Liver (tissue), 8 donors: ENCODE measurements at regions not wholly inside any gene's neighbourhood (a gene's known extent, or its start where the extent isn't known, plus 50 kb on each side); places are given as distances from the start of the nearest gene placed in this dataset.

Experiments used
- DNase-seq: peaks from one replicate; pipeline ENCODE4 v3.0.0-alpha.2; 2017; ENCODE audit warnings: low spot score
- H3K27ac ChIP-seq, 2 donors: one replicate each; pipeline ENCODE4 v1.7.0; 2013; ENCODE audit warnings: inconsistent platforms in 2 of 2, low read length in 2 of 2, control low read depth in 1 of 2, low read depth in 1 of 2, mild to moderate bottlenecking in 1 of 2
- H3K27me3 ChIP-seq, 4 donors: one replicate each; pipeline versions ENCODE4 v1.6.1 to v1.7.0; 2013; ENCODE audit warnings: low read length in 3 of 4, inconsistent platforms in 1 of 4, mild to moderate bottlenecking in 1 of 4, moderate library complexity in 1 of 4; ENCODE audit not compliant: control insufficient read depth in 4 of 4, insufficient read depth in 4 of 4
- H3K36me3 ChIP-seq, 4 donors: one replicate each; pipeline versions ENCODE4 v1.6.1 to v1.7.0; 2013; ENCODE audit warnings: low read length in 3 of 4, mild to moderate bottlenecking in 3 of 4, low read depth in 1 of 4, moderate library complexity in 1 of 4; ENCODE audit not compliant: control insufficient read depth in 4 of 4, insufficient read depth in 3 of 4
- H3K4me1 ChIP-seq, 4 donors: one replicate each; pipeline versions ENCODE4 v1.6.1 to v1.7.0; 2013; ENCODE audit warnings: low read length in 3 of 4, mild to moderate bottlenecking in 3 of 4, moderate library complexity in 1 of 4; ENCODE audit not compliant: control insufficient read depth in 4 of 4, insufficient read depth in 4 of 4
- H3K4me3 ChIP-seq, 3 donors: one replicate each; pipeline versions ENCODE4 v1.6.1 to v1.7.0; 2013; ENCODE audit warnings: low read length in 3 of 3, control low read depth in 1 of 3, low read depth in 1 of 3, mild to moderate bottlenecking in 1 of 3
- H3K9ac ChIP-seq, 2 donors: one replicate each; pipeline ENCODE4 v1.7.0; 2013; ENCODE audit warnings: low read length in 2 of 2, mild to moderate bottlenecking in 2 of 2, moderate library complexity in 2 of 2, control low read depth in 1 of 2, low read depth in 1 of 2
- H3K9me3 ChIP-seq, 4 donors: one replicate each; pipeline versions ENCODE4 v1.6.1 to v1.7.0; 2013; ENCODE audit warnings: low read length in 3 of 4; ENCODE audit not compliant: control insufficient read depth in 4 of 4
- ATF3 ChIP-seq: IDR thresholded peaks from 2 replicates; pipeline ENCODE4 v1.6.1; 2016; ENCODE audit warnings: antibody characterized with exemption
- CTCF ChIP-seq: fragments of 150-350 bp; IDR thresholded peaks from 2 replicates; pipeline ENCODE4 v1.5.1; 2017; ENCODE audit warnings: improper control_type of control experiment, low read depth, low read length; ENCODE audit not compliant: missing input control
- EGR1 ChIP-seq, 2 donors: IDR thresholded peaks; 2 replicates each; pipeline ENCODE4 v1.6.1; 2016 to 2018; ENCODE audit warnings: antibody characterized with exemption in 2 of 2, low read depth in 2 of 2
- FOXA1 ChIP-seq: IDR thresholded peaks from 2 replicates; pipeline ENCODE4 v1.6.1; 2016; ENCODE audit warnings: antibody characterized with exemption
- GABPA ChIP-seq, 2 donors: IDR thresholded peaks in 1 of 2; conservative IDR thresholded peaks in 1 of 2; 2 replicates each; pipeline ENCODE4 v1.6.1; 2016; ENCODE audit warnings: antibody characterized with exemption in 2 of 2, mild to moderate bottlenecking in 1 of 2, moderate library complexity in 1 of 2
- HNF4A ChIP-seq, 2 donors: conservative IDR thresholded peaks; 2 replicates each; pipeline ENCODE4 v1.6.1; 2016; ENCODE audit warnings: antibody characterized with exemption in 2 of 2, mild to moderate bottlenecking in 2 of 2
- HNF4G ChIP-seq: IDR thresholded peaks from 2 replicates; pipeline ENCODE4 v1.6.1; 2016; ENCODE audit warnings: antibody characterized with exemption
- JUND ChIP-seq, 2 donors: IDR thresholded peaks; 2 replicates each; pipeline ENCODE4 v1.6.1; 2016; ENCODE audit warnings: antibody characterized with exemption in 2 of 2
- MAX ChIP-seq: IDR thresholded peaks from 2 replicates; pipeline ENCODE4 v1.6.1; 2016; ENCODE audit warnings: antibody characterized with exemption
- RAD21 ChIP-seq, 2 donors: IDR thresholded peaks; 2 replicates each; pipeline ENCODE4 v1.6.1; 2016; ENCODE audit warnings: antibody characterized with exemption in 2 of 2, mild to moderate bottlenecking in 2 of 2
- REST ChIP-seq: IDR thresholded peaks from 2 replicates; pipeline ENCODE4 v1.6.1; 2016; ENCODE audit warnings: antibody characterized with exemption, mild to moderate bottlenecking
- RXRA ChIP-seq, 2 donors: IDR thresholded peaks; 2 replicates each; pipeline ENCODE4 v1.6.1; 2017 to 2018; ENCODE audit warnings: antibody characterized with exemption in 2 of 2, mild to moderate bottlenecking in 1 of 2
- TAF1 ChIP-seq: conservative IDR thresholded peaks from 2 replicates; pipeline ENCODE4 v1.6.1; 2016; ENCODE audit warnings: antibody characterized with exemption, mild to moderate bottlenecking
- YY1 ChIP-seq: IDR thresholded peaks from 2 replicates; pipeline ENCODE4 v1.6.1; 2016; ENCODE audit warnings: antibody characterized with exemption, mild to moderate bottlenecking
- ZBTB33 ChIP-seq: IDR thresholded peaks from 2 replicates; pipeline ENCODE4 v1.6.1; 2016; ENCODE audit warnings: antibody characterized with exemption
- WGBS: extraction: QIAGEN DNeasy Blood & Tissue Kit; methylation state at CpG from one replicate; pipeline ENCODE4 v1.1.7; 2013; 5-methylcytosine and 5-hydroxymethylcytosine counted together
- donor health status: healthy.
- donor health status: healthy.
- donor health status: healthy.
- donor health status: healthy.
- donor health status: healthy.

GRCh38 chr17:73770849-73771229 lies 126.6 kb upstream of the SDK2 start:
- Histone ChIP-seq H3K36me3 (no peaks in the 10 kb centered on the region), H3K4me1 (peaks cover 0 to 8% (median 3%) of the 10 kb centered on the region in 4 donors), H3K9me3 (no peaks in the 10 kb centered on the region), H3K9ac (no peak overlapping the region), H3K4me3 (no peak overlapping the region), H3K27me3 (no peaks in the 10 kb centered on the region), H3K27ac (no peak overlapping the region)
- DNase-seq = no peak
- 68% methylated on average over 6 of the region's 6 CpGs for WGBS
- TF ChIP-seq YY1 (no peak), HNF4A (conservative IDR thresholded peaks at IDR 0.05) (no peak), CTCF (no peak), ATF3 (no peak)

- Histone ChIP-seq H3K9ac (no peak overlapping the region), H3K27ac (no peak overlapping the region), H3K9me3 (no peaks in the 10 kb centered on the region), H3K4me1 (peaks cover 0 to 8% (median 3%) of the 10 kb centered on the region in 4 donors), H3K4me3 (no peak overlapping the region), H3K36me3 (no peaks in the 10 kb centered on the region), H3K27me3 (no peaks in the 10 kb centered on the region)
- no peak for TF ChIP-seq MAX
- DNase-seq = no peak
- WGBS = 66% methylated on average over 5 of the region's 5 CpGs
Observed at GRCh38 chr17:73772107-73772705, 128.0 kb upstream of the SDK2 start.

GRCh38 chr17:73773702-73774101 lies 129.5 kb upstream of the SDK2 start:
- H3K9me3 ChIP-seq = no peaks in the 10 kb centered on the region
- no peak overlapping the region for H3K9ac ChIP-seq
- no peak overlapping the region for H3K27ac ChIP-seq
- H3K27me3 ChIP-seq = no peaks in the 10 kb centered on the region
- H3K4me1 ChIP-seq = peaks cover 0 to 8% (median 3%) of the 10 kb centered on the region in 4 donors
- 84% methylated on average over 7 of the region's 7 CpGs for WGBS
- H3K36me3 ChIP-seq = no peaks in the 10 kb centered on the region
- no peak for DNase-seq
- H3K4me3 ChIP-seq = no peak overlapping the region
- no peak for TF ChIP-seq ATF3
- TF ChIP-seq ZBTB33 = no peak
- no peak for TF ChIP-seq HNF4A (conservative IDR thresholded peaks at IDR 0.05)
- TF ChIP-seq JUND (IDR thresholded peaks at IDR 0.05) = no peak
- no peak for TF ChIP-seq RXRA (IDR thresholded peaks at IDR 0.05)
- no peak for TF ChIP-seq RAD21 (IDR thresholded peaks at IDR 0.05)
- TF ChIP-seq FOXA1 = no peak
- no peak for TF ChIP-seq HNF4G
- no peak for TF ChIP-seq GABPA (IDR thresholded peaks at IDR 0.05 in 1 of 2, conservative IDR thresholded peaks at IDR 0.05 in 1 of 2)
- TF ChIP-seq EGR1 (IDR thresholded peaks at IDR 0.05; ENCODE audit: low read depth in 2 of 2) = no peak
- no peak for TF ChIP-seq MAX
- TF ChIP-seq YY1 = no peak
- TF ChIP-seq REST = no peak
- TF ChIP-seq TAF1 = no peak
- no peak for TF ChIP-seq CTCF
